A673 (cell line): ENCODE measurements at regions not wholly inside any gene's neighbourhood (a gene's known extent, or its start where the extent isn't known, plus 50 kb on each side); places are given as distances from the start of the nearest gene placed in this dataset.

Experiments
- BruUV-seq: library from RNA; stranded (reverse); fragments of 400-500 nt; replicated peaks from 2 replicates; lab custom pipeline; 2021; lab: Mats Ljungman, UMichigan
- CTCF ChIA-PET: fragments of 300-600 bp; sonication (Branson Sonifier 250); formaldehyde crosslinking; loops from one replicate; lab custom pipeline; 2022; ENCODE audit warnings: antibody characterized with exemption; lab: Charles Lee
- POLR2A ChIA-PET: fragments of 300-600 bp; sonication (Branson Sonifier 250); formaldehyde crosslinking; loops from one replicate; lab custom pipeline; 2022; ENCODE audit warnings: antibody characterized with exemption; ENCODE audit not compliant: low non-redundant PET; lab: Charles Lee
- DNase-seq: peaks from one replicate; pipeline ENCODE4 v3.0.0-alpha.2; 2015; ENCODE audit warnings: low spot score
- H3K27ac ChIP-seq: fragments of 200-600 bp; sonication (generic); 2 replicates; pipeline ENCODE4 v1.5.1; 2016; ENCODE audit warnings: mixed run types, low read depth, mild to moderate bottlenecking, mixed read lengths, antibody characterized with exemption, low read length; ENCODE audit not compliant: poor library complexity, severe bottlenecking
- H3K27me3 ChIP-seq: fragments of 200-600 bp; sonication (generic); replicated peaks from 2 replicates; pipeline ENCODE4 v1.6.1; 2017; ENCODE audit warnings: mixed run types, low read depth, mild to moderate bottlenecking, mixed read lengths, antibody characterized with exemption, low read length; ENCODE audit not compliant: insufficient read depth, poor library complexity
- H3K36me3 ChIP-seq: fragments of 200-600 bp; sonication (generic); 2 replicates; pipeline ENCODE4 v1.6.1; 2016; ENCODE audit warnings: mixed run types, mild to moderate bottlenecking, mixed read lengths, antibody characterized with exemption, low read length; ENCODE audit not compliant: insufficient read depth, poor library complexity, severe bottlenecking
- H3K4me1 ChIP-seq: fragments of 200-600 bp; sonication (generic); 2 replicates; pipeline ENCODE4 v1.6.1; 2017; ENCODE audit warnings: mixed run types, mild to moderate bottlenecking, mixed read lengths, antibody characterized with exemption, low read length; ENCODE audit not compliant: insufficient read depth, poor library complexity, severe bottlenecking
- H3K4me3 ChIP-seq: fragments of 200-600 bp; sonication (generic); 2 replicates; pipeline ENCODE4 v1.5.1; 2016; ENCODE audit warnings: low read depth, mixed run types, mild to moderate bottlenecking, mixed read lengths, low read length; ENCODE audit not compliant: poor library complexity, severe bottlenecking
- H3K9me3 ChIP-seq: fragments of 200-600 bp; sonication (generic); 2 replicates; pipeline ENCODE4 v1.6.1; 2016; ENCODE audit warnings: mixed run types, low read depth, mild to moderate bottlenecking, mixed read lengths, antibody characterized with exemption, low read length; ENCODE audit not compliant: poor library complexity, severe bottlenecking
- CTCF ChIP-seq: fragments of 300-800, 200-600 bp; sonication (generic); conservative IDR thresholded peaks from 2 replicates; pipeline ENCODE4 v1.5.1; 2017; ENCODE audit warnings: low read depth, mild to moderate bottlenecking, antibody characterized with exemption, low read length, moderate library complexity, mixed read lengths
- EZH2 ChIP-seq: fragments of 200-600 bp; sonication (generic); IDR thresholded peaks from 2 replicates; pipeline ENCODE4 v1.6.1; 2017; ENCODE audit warnings: borderline replicate concordance, low read depth, mild to moderate bottlenecking, mixed read lengths, antibody characterized with exemption, low read length; ENCODE audit not compliant: poor library complexity, severe bottlenecking
- intact Hi-C: fragments of 100-400 bp; cut with micrococcal nuclease; formaldehyde crosslinking; loops from one replicate; pipeline ENCODE4 v1.10.0; 2022; ENCODE audit not compliant: unreplicated experiment

- CTCF ChIA-PET: no interaction called here
- BruUV-seq: no TSS peak
- TF ChIP-seq EZH2 (no peak), CTCF (no peak)
These were observed 57.6 kb upstream of the PRKG2 start for GRCh38 chr4:81272671-81273070.

More at GRCh38 chr4:81272671-81273070, 57.6 kb upstream of the PRKG2 start:
- Histone ChIP-seq H3K4me1 (no peaks in the 10 kb centered on the region), H3K4me3 (no peak overlapping the region), H3K36me3 (no peaks in the 10 kb centered on the region), H3K9me3 (peaks cover 4% of the 10 kb centered on the region), H3K27ac (no peak overlapping the region), H3K27me3 (no peaks in the 10 kb centered on the region)
- DNase-seq: no peak
- POLR2A ChIA-PET: no interaction called here
- intact Hi-C loops: no loop called here
